ENCODE measurements at regions not wholly inside any gene's neighbourhood (a gene's known extent, or its start where the extent isn't known, plus 50 kb on each side); places are given as distances from the start of the nearest gene placed in this dataset.
"Not testable (repeated sequence)": the region's sequence is repeated elsewhere in the genome, so short reads cannot be mapped to it uniquely, and the experiment has no call there.

GRCh38 chr6:23655525-23655924 is 470.5 kb upstream of the NRSN1 start:
- Mint-ChIP-seq H3K27ac (no peak overlapping the region), H3K4me3 (no peak overlapping the region), H3K9me3 (no peaks in the 10 kb centered on the region), H3K36me3 (ENCODE audit: low read depth) (no peaks in the 10 kb centered on the region), H3K27me3 (no peaks in the 10 kb centered on the region), H3K4me1 (ENCODE audit: low read depth) (no peaks in the 10 kb centered on the region)
- no peak for DNase-seq

GRCh38 chr6:23656255-23657194 is 469.5 kb upstream of the NRSN1 start:
- DNase-seq: no peak
- Mint-ChIP-seq H3K36me3 (ENCODE audit: low read depth) (no peaks in the 10 kb centered on the region), H3K4me1 (ENCODE audit: low read depth) (no peaks in the 10 kb centered on the region), H3K9me3 (no peaks in the 10 kb centered on the region), H3K27me3 (no peaks in the 10 kb centered on the region), H3K27ac (no peak overlapping the region), H3K4me3 (no peak overlapping the region)

- no peaks in the 10 kb centered on the region for H3K4me1 Mint-ChIP-seq (ENCODE audit: low read depth)
- no peaks in the 10 kb centered on the region for H3K9me3 Mint-ChIP-seq
- H3K27me3 Mint-ChIP-seq: no peaks in the 10 kb centered on the region
- H3K36me3 Mint-ChIP-seq (ENCODE audit: low read depth): no peaks in the 10 kb centered on the region
- H3K4me3 Mint-ChIP-seq: no peak overlapping the region
- DNase-seq: no peak
- no peak overlapping the region for H3K27ac Mint-ChIP-seq
These were observed 466.9 kb upstream of the NRSN1 start for GRCh38 chr6:23659125-23659524.

- Mint-ChIP-seq H3K27me3 (no peaks in the 10 kb centered on the region), H3K36me3 (ENCODE audit: low read depth) (no peaks in the 10 kb centered on the region), H3K9me3 (peaks cover 4% of the 10 kb centered on the region), H3K4me1 (ENCODE audit: low read depth) (no peaks in the 10 kb centered on the region), H3K27ac (no peak overlapping the region), H3K4me3 (no peak overlapping the region)
- no peak for DNase-seq
These were observed 464.5 kb upstream of the NRSN1 start for GRCh38 chr6:23661549-23661948.

GRCh38 chr6:23663096-23663495 is 462.9 kb upstream of the NRSN1 start:
- Mint-ChIP-seq H3K4me1 (ENCODE audit: low read depth) (no peaks in the 10 kb centered on the region), H3K36me3 (ENCODE audit: low read depth) (no peaks in the 10 kb centered on the region), H3K27ac (no peak overlapping the region), H3K27me3 (no peaks in the 10 kb centered on the region), H3K4me3 (no peak overlapping the region), H3K9me3 (peaks cover 14% of the 10 kb centered on the region)
- no peak for DNase-seq

- Mint-ChIP-seq H3K27me3 (no peaks in the 10 kb centered on the region), H3K4me1 (ENCODE audit: low read depth) (no peaks in the 10 kb centered on the region), H3K27ac (no peak overlapping the region), H3K36me3 (ENCODE audit: low read depth) (no peaks in the 10 kb centered on the region), H3K4me3 (no peak overlapping the region), H3K9me3 (peaks cover 14% of the 10 kb centered on the region)
- no peak for DNase-seq
These were observed 462.4 kb upstream of the NRSN1 start for GRCh38 chr6:23663652-23664051.

GRCh38 chr6:23665911-23666310 is 460.1 kb upstream of the NRSN1 start:
- H3K27me3 Mint-ChIP-seq; H3K4me1 Mint-ChIP-seq (ENCODE audit: low read depth); DNase-seq; H3K27ac Mint-ChIP-seq; H3K36me3 Mint-ChIP-seq (ENCODE audit: low read depth); H3K4me3 Mint-ChIP-seq: not testable (repeated sequence)
- peaks cover 22% of the 10 kb centered on the region for H3K9me3 Mint-ChIP-seq

GRCh38 chr6:23672737-23673136 is 453.3 kb upstream of the NRSN1 start:
- DNase-seq: no peak
- Mint-ChIP-seq H3K9me3 (peaks cover 50% of the 10 kb centered on the region), H3K4me1 (ENCODE audit: low read depth) (no peaks in the 10 kb centered on the region), H3K4me3 (no peak overlapping the region), H3K36me3 (ENCODE audit: low read depth) (no peaks in the 10 kb centered on the region), H3K27me3 (no peaks in the 10 kb centered on the region), H3K27ac (no peak overlapping the region)

- Mint-ChIP-seq H3K27ac (no peak overlapping the region), H3K36me3 (ENCODE audit: low read depth) (no peaks in the 10 kb centered on the region), H3K27me3 (no peaks in the 10 kb centered on the region), H3K4me3 (no peak overlapping the region), H3K9me3 (peaks cover 18% of the 10 kb centered on the region), H3K4me1 (ENCODE audit: low read depth) (no peaks in the 10 kb centered on the region)
- DNase-seq: no peak
These were observed 447.4 kb upstream of the NRSN1 start for GRCh38 chr6:23678626-23679025.

- H3K27ac Mint-ChIP-seq: no peak overlapping the region
- no peak overlapping the region for H3K4me3 Mint-ChIP-seq
- no peaks in the 10 kb centered on the region for H3K4me1 Mint-ChIP-seq (ENCODE audit: low read depth)
- no peaks in the 10 kb centered on the region for H3K36me3 Mint-ChIP-seq (ENCODE audit: low read depth)
- no peak for DNase-seq
- H3K27me3 Mint-ChIP-seq: no peaks in the 10 kb centered on the region
- H3K9me3 Mint-ChIP-seq: no peaks in the 10 kb centered on the region
These were observed 444.3 kb upstream of the NRSN1 start for GRCh38 chr6:23681743-23682142.

GRCh38 chr6:23688650-23689049 is 437.4 kb upstream of the NRSN1 start:
- H3K27me3 Mint-ChIP-seq: no peaks in the 10 kb centered on the region
- no peak overlapping the region for H3K4me3 Mint-ChIP-seq
- no peaks in the 10 kb centered on the region for H3K36me3 Mint-ChIP-seq (ENCODE audit: low read depth)
- H3K4me1 Mint-ChIP-seq (ENCODE audit: low read depth): no peaks in the 10 kb centered on the region
- H3K27ac Mint-ChIP-seq: no peak overlapping the region
- peaks cover 6% of the 10 kb centered on the region for H3K9me3 Mint-ChIP-seq
- no peak for DNase-seq

- Mint-ChIP-seq H3K36me3 (ENCODE audit: low read depth) (no peaks in the 10 kb centered on the region), H3K4me1 (ENCODE audit: low read depth) (no peaks in the 10 kb centered on the region), H3K4me3 (no peak overlapping the region), H3K27me3 (no peaks in the 10 kb centered on the region), H3K27ac (no peak overlapping the region), H3K9me3 (peaks cover 7% of the 10 kb centered on the region)
- DNase-seq: no peak
These were observed 435.5 kb upstream of the NRSN1 start for GRCh38 chr6:23690453-23691049.

- Mint-ChIP-seq H3K9me3 (peaks cover 8% of the 10 kb centered on the region), H3K27me3 (no peaks in the 10 kb centered on the region), H3K36me3 (ENCODE audit: low read depth) (no peaks in the 10 kb centered on the region), H3K4me3 (no peak overlapping the region), H3K4me1 (ENCODE audit: low read depth) (no peaks in the 10 kb centered on the region), H3K27ac (no peak overlapping the region)
- no peak for DNase-seq
These were observed 433.8 kb upstream of the NRSN1 start for GRCh38 chr6:23692184-23692583.

GRCh38 chr6:23696992-23697391 is 429.0 kb upstream of the NRSN1 start:
- Mint-ChIP-seq H3K4me3 (no peak overlapping the region), H3K4me1 (ENCODE audit: low read depth) (no peaks in the 10 kb centered on the region), H3K9me3 (peaks cover 10% of the 10 kb centered on the region), H3K27ac (no peak overlapping the region), H3K36me3 (ENCODE audit: low read depth) (no peaks in the 10 kb centered on the region), H3K27me3 (no peaks in the 10 kb centered on the region)
- no peak for DNase-seq

- no peak overlapping the region for H3K4me3 Mint-ChIP-seq
- no peak overlapping the region for H3K27ac Mint-ChIP-seq
- H3K36me3 Mint-ChIP-seq (ENCODE audit: low read depth): no peaks in the 10 kb centered on the region
- no peaks in the 10 kb centered on the region for H3K4me1 Mint-ChIP-seq (ENCODE audit: low read depth)
- H3K9me3 Mint-ChIP-seq: peaks cover 4% of the 10 kb centered on the region
- no peaks in the 10 kb centered on the region for H3K27me3 Mint-ChIP-seq
- DNase-seq: no peak
These were observed 421.4 kb upstream of the NRSN1 start for GRCh38 chr6:23704479-23705052.
